ENCODE measurements at regions not wholly inside any gene's neighbourhood (a gene's known extent, or its start where the extent isn't known, plus 50 kb on each side); places are given as distances from the start of the nearest gene placed in this dataset.

GRCh38 chr7:136290351-136290750 lies 313.2 kb upstream of the MTPN start:
- TF ChIP-seq CTCF (IDR thresholded peaks at IDR 0.05 in 4 of 5, conservative IDR thresholded peaks at IDR 0.05 in 1 of 5) (no peak), POLR2A (IDR thresholded peaks at IDR 0.05) (no peak)

All from gastrocnemius medialis (tissue), 4 donors.